ENCODE measurements at regions not wholly inside any gene's neighbourhood (a gene's known extent, or its start where the extent isn't known, plus 50 kb on each side); places are given as distances from the start of the nearest gene placed in this dataset.

GRCh38 chr13:70333752-70334151 is 225.5 kb upstream of the KLHL1 start:
- no peak overlapping the region for H3K27ac ChIP-seq (ENCODE audit: low read length)
- TF ChIP-seq CTCF (IDR thresholded peaks at IDR 0.05; ENCODE audit: poor library complexity, severe bottlenecking) (no peak), SMC3 (conservative IDR thresholded peaks at IDR 0.05; ENCODE audit: poor library complexity) (no peak)
- H2AFZ ChIP-seq (ENCODE audit: low read depth, low read length): no peak overlapping the region
- H3K9me3 ChIP-seq (ENCODE audit: low read length): no peaks in the 10 kb centered on the region
- no peaks in the 10 kb centered on the region for H3F3A ChIP-seq (ENCODE audit: insufficient read depth, low read length, poor library complexity, severe bottlenecking)
- H3K27me3 ChIP-seq (ENCODE audit: insufficient read depth, low read depth, low read length): no peaks in the 10 kb centered on the region
- no peaks in the 10 kb centered on the region for H3K36me3 ChIP-seq (ENCODE audit: insufficient read depth, low read length)
- no peak overlapping the region for H3K4me2 ChIP-seq (ENCODE audit: low read length)
- no peaks in the 10 kb centered on the region for H3K79me2 ChIP-seq (replicated peaks; ENCODE audit: insufficient read depth, low read length)
- H4K20me1 ChIP-seq (ENCODE audit: insufficient read depth): no peaks in the 10 kb centered on the region
- no peaks in the 10 kb centered on the region for H3K9me2 ChIP-seq (ENCODE audit: insufficient read depth, low read length)
- no peak overlapping the region for H3K9ac ChIP-seq (ENCODE audit: low read length)
- no peak overlapping the region for H3K4me3 ChIP-seq (ENCODE audit: low read length)

GRCh38 chr13:70330697-70331361 is 222.6 kb upstream of the KLHL1 start:
- H3K36me3 ChIP-seq (ENCODE audit: insufficient read depth, low read length): no peaks in the 10 kb centered on the region
- no peaks in the 10 kb centered on the region for H4K20me1 ChIP-seq (ENCODE audit: insufficient read depth)
- no peaks in the 10 kb centered on the region for H3K9me2 ChIP-seq (ENCODE audit: insufficient read depth, low read length)
- H3K9ac ChIP-seq (ENCODE audit: low read length): no peak overlapping the region
- no peak overlapping the region for H2AFZ ChIP-seq (ENCODE audit: low read depth, low read length)
- no peak overlapping the region for H3K4me3 ChIP-seq (ENCODE audit: low read length)
- no peaks in the 10 kb centered on the region for H3K9me3 ChIP-seq (ENCODE audit: low read length)
- no peak overlapping the region for H3K4me2 ChIP-seq (ENCODE audit: low read length)
- TF ChIP-seq EZH2 (IDR thresholded peaks at IDR 0.05; ENCODE audit: borderline replicate concordance, insufficient read depth, low read length, poor library complexity, severe bottlenecking) (no peak), EP300 (conservative IDR thresholded peaks at IDR 0.05; ENCODE audit: poor library complexity, severe bottlenecking) (no peak), MXI1 (conservative IDR thresholded peaks at IDR 0.05; ENCODE audit: poor library complexity, severe bottlenecking) (no peak), REST (IDR thresholded peaks at IDR 0.05; ENCODE audit: borderline replicate concordance) (no peak), TAF1 (IDR thresholded peaks at IDR 0.05; ENCODE audit: low read depth) (no peak), RAD21 (conservative IDR thresholded peaks at IDR 0.05) (no peak), SMC3 (conservative IDR thresholded peaks at IDR 0.05; ENCODE audit: poor library complexity) (no peak), CTCF (IDR thresholded peaks at IDR 0.05; ENCODE audit: poor library complexity, severe bottlenecking) (no peak)
- no peaks in the 10 kb centered on the region for H3K27me3 ChIP-seq (ENCODE audit: insufficient read depth, low read depth, low read length)
- H3K27ac ChIP-seq (ENCODE audit: low read length): no peak overlapping the region
- no peaks in the 10 kb centered on the region for H3F3A ChIP-seq (ENCODE audit: insufficient read depth, low read length, poor library complexity, severe bottlenecking)
- H3K79me2 ChIP-seq (replicated peaks; ENCODE audit: insufficient read depth, low read length): no peaks in the 10 kb centered on the region

Measured in neural cell (in vitro differentiated cells).